ENCODE measurements at regions not wholly inside any gene's neighbourhood (a gene's known extent, or its start where the extent isn't known, plus 50 kb on each side); places are given as distances from the start of the nearest gene placed in this dataset.

GRCh38 chr2:18750672-18751554 is 161.5 kb upstream of the NT5C1B start:
- in situ Hi-C loops (cut with MboI; ENCODE audit: low sequenced_read_pairs), result loop anchor here (25.0 kb wide), 1 partner anchor 1111 kb away; no protein-coding TSS in a partner anchor

GRCh38 chr2:18749912-18750526 is 160.7 kb upstream of the NT5C1B start:
- in situ Hi-C loops (cut with MboI; ENCODE audit: low sequenced_read_pairs), result loop anchor here (25.0 kb wide), 1 partner anchor 1112 kb away; no protein-coding TSS in a partner anchor

GRCh38 chr2:18745431-18746272 is 156.3 kb upstream of the NT5C1B start:
- in situ Hi-C loops (cut with MboI; ENCODE audit: low sequenced_read_pairs), result no loop called here

GRCh38 chr2:18741895-18742732 is 152.7 kb upstream of the NT5C1B start:
- in situ Hi-C loops (cut with MboI; ENCODE audit: low sequenced_read_pairs), result no loop called here

GRCh38 chr2:18741191-18741590 is 151.8 kb upstream of the NT5C1B start:
- in situ Hi-C loops (cut with MboI; ENCODE audit: low sequenced_read_pairs), result no loop called here

- in situ Hi-C loops (cut with MboI; ENCODE audit: low sequenced_read_pairs), result no loop called here
These were observed 151.1 kb upstream of the NT5C1B start for GRCh38 chr2:18740474-18740881.

- in situ Hi-C loops (cut with MboI; ENCODE audit: low sequenced_read_pairs), result no loop called here
These were observed 142.3 kb upstream of the NT5C1B start for GRCh38 chr2:18731666-18732065.

- in situ Hi-C loops (cut with MboI; ENCODE audit: low sequenced_read_pairs), result no loop called here
These were observed 135.2 kb upstream of the NT5C1B start for GRCh38 chr2:18724371-18725145.

GRCh38 chr2:18723219-18723618 is 133.8 kb upstream of the NT5C1B start:
- in situ Hi-C loops (cut with MboI; ENCODE audit: low sequenced_read_pairs), result no loop called here

GRCh38 chr2:18722101-18722500 is 132.7 kb upstream of the NT5C1B start:
- in situ Hi-C loops (cut with MboI; ENCODE audit: low sequenced_read_pairs), result no loop called here

- in situ Hi-C loops (cut with MboI; ENCODE audit: low sequenced_read_pairs), result no loop called here
These were observed 131.9 kb upstream of the NT5C1B start for GRCh38 chr2:18721038-18721922.

GRCh38 chr2:18719978-18720775 is 130.8 kb upstream of the NT5C1B start:
- in situ Hi-C loops (cut with MboI; ENCODE audit: low sequenced_read_pairs), result no loop called here

- in situ Hi-C loops (cut with MboI; ENCODE audit: low sequenced_read_pairs), result no loop called here
These were observed 118.9 kb upstream of the NT5C1B start for GRCh38 chr2:18708203-18708715.

- in situ Hi-C loops (cut with MboI; ENCODE audit: low sequenced_read_pairs), result no loop called here
These were observed 116.6 kb upstream of the NT5C1B start for GRCh38 chr2:18706001-18706400.

- in situ Hi-C loops (cut with MboI; ENCODE audit: low sequenced_read_pairs), result no loop called here
These were observed 114.9 kb upstream of the NT5C1B start for GRCh38 chr2:18704276-18704675.

GRCh38 chr2:18703555-18703954 is 114.2 kb upstream of the NT5C1B start:
- in situ Hi-C loops (cut with MboI; ENCODE audit: low sequenced_read_pairs), result no loop called here

- in situ Hi-C loops (cut with MboI; ENCODE audit: low sequenced_read_pairs), result no loop called here
These were observed 112.6 kb upstream of the NT5C1B start for GRCh38 chr2:18701981-18702380.

- in situ Hi-C loops (cut with MboI; ENCODE audit: low sequenced_read_pairs), result no loop called here
These were observed 112.2 kb upstream of the NT5C1B start for GRCh38 chr2:18701546-18701945.

All from HL-60/S4 treated with retinoic acid at 250 ng/mL for 4 days and 3 days (cell line).